GM23338 (cell line): ENCODE measurements at regions not wholly inside any gene's neighbourhood (a gene's known extent, or its start where the extent isn't known, plus 50 kb on each side); places are given as distances from the start of the nearest gene placed in this dataset.

Experiments used
- CREB1 ChIP-seq: fragments of 250-450 bp; sonication (Bioruptor Pico); IDR thresholded peaks from 2 replicates; pipeline ENCODE4 v1.5.0; 2020; ENCODE audit warnings: low read depth, mild to moderate bottlenecking, moderate library complexity
- EZH2 ChIP-seq: fragments of 200-600 bp; sonication (generic); IDR thresholded peaks from one replicate; pipeline ENCODE4 v1.8.0; 2017; ENCODE audit warnings: antibody characterized with exemption, mild to moderate bottlenecking, low read depth; ENCODE audit not compliant: unreplicated experiment
- EZH2phosphoT487 ChIP-seq: fragments of 200-600 bp; sonication (generic); IDR thresholded peaks from one replicate; pipeline ENCODE4 v1.8.1; 2018; ENCODE audit warnings: antibody characterized with exemption; ENCODE audit not compliant: unreplicated experiment
- JUNB ChIP-seq: IDR thresholded peaks from one replicate; pipeline ENCODE4 v1.6.1; 2016; ENCODE audit warnings: antibody characterized with exemption; ENCODE audit not compliant: unreplicated experiment
- NANOG ChIP-seq: IDR thresholded peaks from 2 replicates; pipeline ENCODE4 v1.6.1; 2016; ENCODE audit warnings: antibody characterized with exemption, borderline replicate concordance
- POLR2AphosphoS5 ChIP-seq: IDR thresholded peaks from 2 replicates; pipeline ENCODE4 v1.6.1; 2016; ENCODE audit warnings: antibody characterized with exemption, low read depth
- REST ChIP-seq: IDR thresholded peaks from one replicate; pipeline ENCODE4 v1.6.1; 2018; ENCODE audit warnings: antibody characterized with exemption; ENCODE audit not compliant: unreplicated experiment
- STAT1 ChIP-seq: IDR thresholded peaks from one replicate; pipeline ENCODE4 v1.6.1; 2016; ENCODE audit warnings: antibody characterized with exemption; ENCODE audit not compliant: unreplicated experiment
- ZNF114 ChIP-seq: fragments of 250-450 bp; sonication (Bioruptor Pico); IDR thresholded peaks from 2 replicates; pipeline ENCODE4 v1.5.0; 2020; ENCODE audit warnings: mild to moderate bottlenecking, moderate library complexity
- ZNF331 ChIP-seq: fragments of 250-450 bp; sonication (Bioruptor Pico); IDR thresholded peaks from 2 replicates; pipeline ENCODE4 v1.5.0; 2020; ENCODE audit warnings: low read depth, mild to moderate bottlenecking, moderate library complexity
- TF ChIP-seq, protein P1 (sequence below), 2 experiments: fragments of 200-600 bp in 1 of 2; sonication (generic) in 1 of 2; conservative IDR thresholded peaks; 2 replicates each; pipeline versions ENCODE4 v1.5.1 to v1.6.1; 2016 to 2017; ENCODE audit warnings: antibody characterized with exemption in 2 of 2, low read depth in 2 of 2, mild to moderate bottlenecking in 2 of 2, moderate library complexity in 1 of 2
- TF ChIP-seq, protein P2 (sequence below): IDR thresholded peaks from 2 replicates; pipeline ENCODE4 v1.6.1; 2016; ENCODE audit warnings: antibody characterized with exemption
- TF ChIP-seq, protein P3 (sequence below): fragments of 250-450 bp; sonication (Bioruptor Pico); IDR thresholded peaks from 2 replicates; pipeline ENCODE4 v1.5.0; 2020; ENCODE audit warnings: mild to moderate bottlenecking, moderate library complexity

DNA sequence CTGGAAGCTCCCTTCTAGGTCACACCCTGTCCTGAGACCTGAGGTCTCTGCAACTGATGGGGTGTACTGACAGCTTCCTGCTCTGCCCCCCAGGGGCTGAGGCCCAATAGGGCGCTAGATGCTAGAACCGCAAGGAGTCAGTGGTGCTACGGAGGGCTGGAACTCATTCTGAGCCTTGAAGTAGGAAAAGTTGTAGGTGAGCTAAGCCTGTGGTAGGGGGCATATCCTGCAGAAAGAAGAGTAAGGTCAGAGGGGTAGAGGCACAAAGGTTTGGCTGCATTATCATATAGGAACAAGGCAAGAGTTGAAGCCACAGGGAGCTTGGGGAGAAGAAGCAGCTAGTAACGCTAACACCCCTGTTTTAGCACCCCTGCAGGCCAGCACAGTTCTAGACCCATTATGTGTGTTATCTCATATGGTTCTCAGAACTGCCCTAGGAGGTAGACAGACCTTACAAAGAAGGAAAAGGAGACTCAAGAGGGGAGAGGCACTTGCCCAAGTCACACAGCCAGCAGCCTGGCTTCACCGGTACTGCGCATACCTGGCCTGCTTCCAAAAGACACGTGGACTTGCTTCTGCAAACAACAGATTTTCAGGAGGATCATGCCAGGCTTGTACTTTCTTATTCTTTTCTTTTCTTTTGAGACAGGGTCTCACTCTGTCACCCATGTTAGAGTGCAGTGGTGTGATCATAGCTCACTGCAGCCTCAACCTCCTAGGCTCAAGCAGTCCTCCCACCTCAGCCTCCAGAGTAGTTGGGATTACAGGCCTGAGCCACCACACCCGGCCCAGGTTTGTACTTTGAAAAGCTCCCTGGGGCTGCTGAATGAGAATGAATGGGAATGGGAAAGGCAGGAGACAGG lies 156.1 kb downstream of the MRPL14 start:
- TF ChIP-seq ZNF331 (CRISPR knock-in tag) (no peak), POLR2AphosphoS5 (no peak), STAT1 (no peak), EZH2 (no peak), REST (no peak), EZH2phosphoT487 (no peak), CREB1 (CRISPR knock-in tag) (no peak), JUNB (no peak), ZNF114 (CRISPR knock-in tag) (no peak), NANOG (no peak)
- TF ChIP-seq, protein P1, sequence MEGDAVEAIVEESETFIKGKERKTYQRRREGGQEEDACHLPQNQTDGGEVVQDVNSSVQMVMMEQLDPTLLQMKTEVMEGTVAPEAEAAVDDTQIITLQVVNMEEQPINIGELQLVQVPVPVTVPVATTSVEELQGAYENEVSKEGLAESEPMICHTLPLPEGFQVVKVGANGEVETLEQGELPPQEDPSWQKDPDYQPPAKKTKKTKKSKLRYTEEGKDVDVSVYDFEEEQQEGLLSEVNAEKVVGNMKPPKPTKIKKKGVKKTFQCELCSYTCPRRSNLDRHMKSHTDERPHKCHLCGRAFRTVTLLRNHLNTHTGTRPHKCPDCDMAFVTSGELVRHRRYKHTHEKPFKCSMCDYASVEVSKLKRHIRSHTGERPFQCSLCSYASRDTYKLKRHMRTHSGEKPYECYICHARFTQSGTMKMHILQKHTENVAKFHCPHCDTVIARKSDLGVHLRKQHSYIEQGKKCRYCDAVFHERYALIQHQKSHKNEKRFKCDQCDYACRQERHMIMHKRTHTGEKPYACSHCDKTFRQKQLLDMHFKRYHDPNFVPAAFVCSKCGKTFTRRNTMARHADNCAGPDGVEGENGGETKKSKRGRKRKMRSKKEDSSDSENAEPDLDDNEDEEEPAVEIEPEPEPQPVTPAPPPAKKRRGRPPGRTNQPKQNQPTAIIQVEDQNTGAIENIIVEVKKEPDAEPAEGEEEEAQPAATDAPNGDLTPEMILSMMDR (conservative IDR thresholded peaks at IDR 0.05; ENCODE audit: low read depth in 2 of 2) = no peak
- TF ChIP-seq, protein P2, sequence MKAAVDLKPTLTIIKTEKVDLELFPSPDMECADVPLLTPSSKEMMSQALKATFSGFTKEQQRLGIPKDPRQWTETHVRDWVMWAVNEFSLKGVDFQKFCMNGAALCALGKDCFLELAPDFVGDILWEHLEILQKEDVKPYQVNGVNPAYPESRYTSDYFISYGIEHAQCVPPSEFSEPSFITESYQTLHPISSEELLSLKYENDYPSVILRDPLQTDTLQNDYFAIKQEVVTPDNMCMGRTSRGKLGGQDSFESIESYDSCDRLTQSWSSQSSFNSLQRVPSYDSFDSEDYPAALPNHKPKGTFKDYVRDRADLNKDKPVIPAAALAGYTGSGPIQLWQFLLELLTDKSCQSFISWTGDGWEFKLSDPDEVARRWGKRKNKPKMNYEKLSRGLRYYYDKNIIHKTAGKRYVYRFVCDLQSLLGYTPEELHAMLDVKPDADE = no peak
- TF ChIP-seq, protein P3, sequence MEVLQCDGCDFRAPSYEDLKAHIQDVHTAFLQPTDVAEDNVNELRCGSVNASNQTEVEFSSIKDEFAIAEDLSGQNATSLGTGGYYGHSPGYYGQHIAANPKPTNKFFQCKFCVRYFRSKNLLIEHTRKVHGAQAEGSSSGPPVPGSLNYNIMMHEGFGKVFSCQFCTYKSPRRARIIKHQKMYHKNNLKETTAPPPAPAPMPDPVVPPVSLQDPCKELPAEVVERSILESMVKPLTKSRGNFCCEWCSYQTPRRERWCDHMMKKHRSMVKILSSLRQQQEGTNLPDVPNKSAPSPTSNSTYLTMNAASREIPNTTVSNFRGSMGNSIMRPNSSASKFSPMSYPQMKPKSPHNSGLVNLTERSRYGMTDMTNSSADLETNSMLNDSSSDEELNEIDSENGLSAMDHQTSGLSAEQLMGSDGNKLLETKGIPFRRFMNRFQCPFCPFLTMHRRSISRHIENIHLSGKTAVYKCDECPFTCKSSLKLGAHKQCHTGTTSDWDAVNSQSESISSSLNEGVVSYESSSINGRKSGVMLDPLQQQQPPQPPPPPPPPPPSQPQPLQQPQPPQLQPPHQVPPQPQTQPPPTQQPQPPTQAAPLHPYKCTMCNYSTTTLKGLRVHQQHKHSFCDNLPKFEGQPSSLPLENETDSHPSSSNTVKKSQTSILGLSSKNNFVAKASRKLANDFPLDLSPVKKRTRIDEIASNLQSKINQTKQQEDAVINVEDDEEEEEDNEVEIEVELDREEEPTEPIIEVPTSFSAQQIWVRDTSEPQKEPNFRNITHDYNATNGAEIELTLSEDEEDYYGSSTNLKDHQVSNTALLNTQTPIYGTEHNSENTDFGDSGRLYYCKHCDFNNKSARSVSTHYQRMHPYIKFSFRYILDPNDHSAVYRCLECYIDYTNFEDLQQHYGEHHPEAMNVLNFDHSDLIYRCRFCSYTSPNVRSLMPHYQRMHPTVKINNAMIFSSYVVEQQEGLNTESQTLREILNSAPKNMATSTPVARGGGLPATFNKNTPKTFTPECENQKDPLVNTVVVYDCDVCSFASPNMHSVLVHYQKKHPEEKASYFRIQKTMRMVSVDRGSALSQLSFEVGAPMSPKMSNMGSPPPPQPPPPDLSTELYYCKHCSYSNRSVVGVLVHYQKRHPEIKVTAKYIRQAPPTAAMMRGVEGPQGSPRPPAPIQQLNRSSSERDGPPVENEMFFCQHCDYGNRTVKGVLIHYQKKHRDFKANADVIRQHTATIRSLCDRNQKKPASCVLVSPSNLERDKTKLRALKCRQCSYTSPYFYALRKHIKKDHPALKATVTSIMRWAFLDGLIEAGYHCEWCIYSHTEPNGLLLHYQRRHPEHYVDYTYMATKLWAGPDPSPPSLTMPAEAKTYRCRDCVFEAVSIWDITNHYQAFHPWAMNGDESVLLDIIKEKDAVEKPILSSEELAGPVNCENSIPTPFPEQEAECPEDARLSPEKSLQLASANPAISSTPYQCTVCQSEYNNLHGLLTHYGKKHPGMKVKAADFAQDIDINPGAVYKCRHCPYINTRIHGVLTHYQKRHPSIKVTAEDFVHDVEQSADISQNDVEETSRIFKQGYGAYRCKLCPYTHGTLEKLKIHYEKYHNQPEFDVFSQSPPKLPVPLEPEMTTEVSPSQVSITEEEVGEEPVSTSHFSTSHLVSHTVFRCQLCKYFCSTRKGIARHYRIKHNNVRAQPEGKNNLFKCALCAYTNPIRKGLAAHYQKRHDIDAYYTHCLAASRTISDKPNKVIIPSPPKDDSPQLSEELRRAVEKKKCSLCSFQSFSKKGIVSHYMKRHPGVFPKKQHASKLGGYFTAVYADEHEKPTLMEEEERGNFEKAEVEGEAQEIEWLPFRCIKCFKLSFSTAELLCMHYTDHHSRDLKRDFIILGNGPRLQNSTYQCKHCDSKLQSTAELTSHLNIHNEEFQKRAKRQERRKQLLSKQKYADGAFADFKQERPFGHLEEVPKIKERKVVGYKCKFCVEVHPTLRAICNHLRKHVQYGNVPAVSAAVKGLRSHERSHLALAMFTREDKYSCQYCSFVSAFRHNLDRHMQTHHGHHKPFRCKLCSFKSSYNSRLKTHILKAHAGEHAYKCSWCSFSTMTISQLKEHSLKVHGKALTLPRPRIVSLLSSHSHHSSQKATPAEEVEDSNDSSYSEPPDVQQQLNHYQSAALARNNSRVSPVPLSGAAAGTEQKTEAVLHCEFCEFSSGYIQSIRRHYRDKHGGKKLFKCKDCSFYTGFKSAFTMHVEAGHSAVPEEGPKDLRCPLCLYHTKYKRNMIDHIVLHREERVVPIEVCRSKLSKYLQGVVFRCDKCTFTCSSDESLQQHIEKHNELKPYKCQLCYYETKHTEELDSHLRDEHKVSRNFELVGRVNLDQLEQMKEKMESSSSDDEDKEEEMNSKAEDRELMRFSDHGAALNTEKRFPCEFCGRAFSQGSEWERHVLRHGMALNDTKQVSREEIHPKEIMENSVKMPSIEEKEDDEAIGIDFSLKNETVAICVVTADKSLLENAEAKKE (CRISPR knock-in tag) = no peak
